LHCN-M2 (cell line): ENCODE measurements at regions not wholly inside any gene's neighbourhood (a gene's known extent, or its start where the extent isn't known, plus 50 kb on each side); places are given as distances from the start of the nearest gene placed in this dataset.
A peak's percentile ranks its signal among the peaks of the same experiment; 100 is the strongest.

Source experiments
- DNase-seq: peaks from one replicate; pipeline ENCODE4 v3.0.0-alpha.2; 2012; ENCODE audit warnings: low read depth

GRCh38 chr16:54582631-54583250 lies 296.2 kb upstream of the IRX3 start:
- no peak for DNase-seq

GRCh38 chr16:54579106-54579728 lies 292.6 kb upstream of the IRX3 start:
- DNase-seq, result no peak

- no peak for DNase-seq
These were observed 291.1 kb upstream of the IRX3 start for GRCh38 chr16:54577651-54578128.

- no peak for DNase-seq
These were observed 290.2 kb upstream of the IRX3 start for GRCh38 chr16:54576785-54577184.

- peak; percentile 51 for DNase-seq
These were observed 282.6 kb upstream of the IRX3 start for GRCh38 chr16:54568906-54569807.

GRCh38 chr16:54564841-54565240 lies 278.3 kb upstream of the IRX3 start:
- DNase-seq, result no peak

- no peak for DNase-seq
These were observed 268.0 kb upstream of the IRX3 start for GRCh38 chr16:54554581-54554980.

- no peak for DNase-seq
These were observed 261.7 kb upstream of the IRX3 start for GRCh38 chr16:54548281-54548680.

- no peak for DNase-seq
These were observed 260.5 kb upstream of the IRX3 start for GRCh38 chr16:54547052-54547451.

- no peak for DNase-seq
These were observed 259.9 kb upstream of the IRX3 start for GRCh38 chr16:54546521-54546920.

- DNase-seq, result no peak
These were observed 259.4 kb upstream of the IRX3 start for GRCh38 chr16:54545854-54546511.

GRCh38 chr16:54544553-54545180 lies 258.1 kb upstream of the IRX3 start:
- DNase-seq, result no peak

GRCh38 chr16:54542805-54543505 lies 256.4 kb upstream of the IRX3 start:
- no peak for DNase-seq

- DNase-seq, result no peak
These were observed 254.1 kb upstream of the IRX3 start for GRCh38 chr16:54540525-54541180.

GRCh38 chr16:54538276-54538675 lies 251.7 kb upstream of the IRX3 start:
- DNase-seq, result no peak

GRCh38 chr16:54533856-54534490 lies 247.4 kb upstream of the IRX3 start:
- DNase-seq, result peak; percentile 26

- peak; percentile 88 for DNase-seq
These were observed 240.3 kb upstream of the IRX3 start for GRCh38 chr16:54526916-54527315.

- no peak for DNase-seq
These were observed 239.5 kb upstream of the IRX3 start for GRCh38 chr16:54526087-54526486.

GRCh38 chr16:54525104-54525503 lies 238.5 kb upstream of the IRX3 start:
- DNase-seq, result no peak

- DNase-seq, result no peak
These were observed 236.0 kb upstream of the IRX3 start for GRCh38 chr16:54522584-54522983.
